ENCODE measurements at regions not wholly inside any gene's neighbourhood (a gene's known extent, or its start where the extent isn't known, plus 50 kb on each side); places are given as distances from the start of the nearest gene placed in this dataset.

GRCh38 chr15:55126111-55126510 lies 70.6 kb downstream of the RSL24D1 start:
- ATAC-seq (ENCODE audit: low read depth), result no peak
- H3K27me3 ChIP-seq (ENCODE audit: insufficient read depth, poor library complexity, severe bottlenecking), result no peaks in the 10 kb centered on the region
- H3K4me3 ChIP-seq (ENCODE audit: severe bottlenecking), result no peak overlapping the region
- no peaks in the 10 kb centered on the region for H3K36me3 ChIP-seq (ENCODE audit: low read depth)
- TF ChIP-seq CTCF (IDR thresholded peaks at IDR 0.05; ENCODE audit: poor library complexity, severe bottlenecking), result no peak
- DNase-seq (ENCODE audit: low spot score), result no peak
- no peaks in the 10 kb centered on the region for H3K9me3 ChIP-seq (ENCODE audit: severe bottlenecking)
- H3K27ac ChIP-seq (ENCODE audit: poor library complexity, severe bottlenecking), result no peak overlapping the region
- no peaks in the 10 kb centered on the region for H3K4me1 ChIP-seq (ENCODE audit: insufficient read depth, poor library complexity, severe bottlenecking)

- Histone ChIP-seq H3K9me3 (ENCODE audit: severe bottlenecking) (no peaks in the 10 kb centered on the region), H3K27ac (ENCODE audit: poor library complexity, severe bottlenecking) (no peak overlapping the region), H3K36me3 (ENCODE audit: low read depth) (no peaks in the 10 kb centered on the region), H3K4me1 (ENCODE audit: insufficient read depth, poor library complexity, severe bottlenecking) (no peaks in the 10 kb centered on the region), H3K4me3 (ENCODE audit: severe bottlenecking) (no peak overlapping the region), H3K27me3 (ENCODE audit: insufficient read depth, poor library complexity, severe bottlenecking) (no peaks in the 10 kb centered on the region)
- no peak for TF ChIP-seq CTCF (IDR thresholded peaks at IDR 0.05; ENCODE audit: poor library complexity, severe bottlenecking)
- ATAC-seq (ENCODE audit: low read depth), result no peak
- no peak for DNase-seq (ENCODE audit: low spot score)
Observed at GRCh38 chr15:55124616-55125015, 72.1 kb downstream of the RSL24D1 start.

- ATAC-seq (ENCODE audit: low read depth) (no peak), DNase-seq (ENCODE audit: low spot score) (no peak)
- no peak for TF ChIP-seq CTCF (IDR thresholded peaks at IDR 0.05; ENCODE audit: poor library complexity, severe bottlenecking)
- H3K36me3 ChIP-seq (ENCODE audit: low read depth), result no peaks in the 10 kb centered on the region
- no peak overlapping the region for H3K4me3 ChIP-seq (ENCODE audit: severe bottlenecking)
- no peaks in the 10 kb centered on the region for H3K27me3 ChIP-seq (ENCODE audit: insufficient read depth, poor library complexity, severe bottlenecking)
- no peaks in the 10 kb centered on the region for H3K4me1 ChIP-seq (ENCODE audit: insufficient read depth, poor library complexity, severe bottlenecking)
- no peaks in the 10 kb centered on the region for H3K9me3 ChIP-seq (ENCODE audit: severe bottlenecking)
- no peak overlapping the region for H3K27ac ChIP-seq (ENCODE audit: poor library complexity, severe bottlenecking)
Observed at GRCh38 chr15:55118344-55118870, 78.3 kb downstream of the RSL24D1 start.

- Histone ChIP-seq H3K4me1 (ENCODE audit: insufficient read depth, poor library complexity, severe bottlenecking) (no peaks in the 10 kb centered on the region), H3K36me3 (ENCODE audit: low read depth) (no peaks in the 10 kb centered on the region), H3K4me3 (ENCODE audit: severe bottlenecking) (no peak overlapping the region), H3K27me3 (ENCODE audit: insufficient read depth, poor library complexity, severe bottlenecking) (no peaks in the 10 kb centered on the region), H3K9me3 (ENCODE audit: severe bottlenecking) (no peaks in the 10 kb centered on the region), H3K27ac (ENCODE audit: poor library complexity, severe bottlenecking) (no peak overlapping the region)
- no peak for DNase-seq (ENCODE audit: low spot score)
- TF ChIP-seq CTCF (IDR thresholded peaks at IDR 0.05; ENCODE audit: poor library complexity, severe bottlenecking), result no peak
- no peak for ATAC-seq (ENCODE audit: low read depth)
Observed at GRCh38 chr15:55116636-55117035, 80.1 kb downstream of the RSL24D1 start.

- H3K27me3 ChIP-seq (ENCODE audit: insufficient read depth, poor library complexity, severe bottlenecking), result no peaks in the 10 kb centered on the region
- no peak overlapping the region for H3K27ac ChIP-seq (ENCODE audit: poor library complexity, severe bottlenecking)
- no peaks in the 10 kb centered on the region for H3K36me3 ChIP-seq (ENCODE audit: low read depth)
- no peak for DNase-seq (ENCODE audit: low spot score)
- no peak for ATAC-seq (ENCODE audit: low read depth)
- H3K9me3 ChIP-seq (ENCODE audit: severe bottlenecking), result no peaks in the 10 kb centered on the region
- TF ChIP-seq CTCF (IDR thresholded peaks at IDR 0.05; ENCODE audit: poor library complexity, severe bottlenecking), result no peak
- no peak overlapping the region for H3K4me3 ChIP-seq (ENCODE audit: severe bottlenecking)
- H3K4me1 ChIP-seq (ENCODE audit: insufficient read depth, poor library complexity, severe bottlenecking), result peaks cover 3% of the 10 kb centered on the region
Observed at GRCh38 chr15:55113736-55114135, 83.0 kb downstream of the RSL24D1 start.

Data from RWPE2 (cell line).